GM23338 (cell line): ENCODE measurements at regions not wholly inside any gene's neighbourhood (a gene's known extent, or its start where the extent isn't known, plus 50 kb on each side); places are given as distances from the start of the nearest gene placed in this dataset.
A peak's percentile ranks its signal among the peaks of the same experiment; 100 is the strongest.

Experiments used
- ATAC-seq: fragments of 200-7000 bp; cut with Tn5 transposase; 3 replicates; pipeline ENCODE4 v1.9.1; 2020
- DNase-seq: peaks from one replicate; pipeline ENCODE4 v3.0.0-alpha.2; 2015; ENCODE audit warnings: low spot score
- H2AFZ ChIP-seq: fragments of 200-600 bp; sonication (generic); 2 replicates; pipeline ENCODE4 v1.8.0; 2016; ENCODE audit warnings: antibody characterized with exemption, mild to moderate bottlenecking, moderate library complexity
- H3F3A ChIP-seq: fragments of 200-600 bp; sonication (generic); replicated peaks from 2 replicates; pipeline ENCODE4 v1.8.0; 2017; ENCODE audit warnings: antibody characterized with exemption, mixed run types, low read depth
- H3K27ac ChIP-seq: fragments of 200-600 bp; sonication (generic); 2 replicates; pipeline ENCODE4 v1.6.1; 2016; ENCODE audit warnings: low read depth
- H3K27me3 ChIP-seq: fragments of 200-600 bp; sonication (generic); 2 replicates; pipeline ENCODE4 v1.8.0; 2016; ENCODE audit warnings: mild to moderate bottlenecking, mixed run types, moderate library complexity; ENCODE audit not compliant: insufficient read depth
- H3K36me3 ChIP-seq: fragments of 200-600 bp; sonication (generic); 2 replicates; pipeline ENCODE4 v1.8.0; 2016; ENCODE audit warnings: mild to moderate bottlenecking; ENCODE audit not compliant: insufficient read depth
- H3K4me1 ChIP-seq: fragments of 200-600 bp; sonication (generic); 2 replicates; pipeline ENCODE4 v1.8.0; 2016; ENCODE audit warnings: mild to moderate bottlenecking, moderate library complexity; ENCODE audit not compliant: insufficient read depth
- H3K4me2 ChIP-seq: fragments of 200-600 bp; sonication (generic); 2 replicates; pipeline ENCODE4 v1.7.1; 2017; ENCODE audit warnings: mixed run types
- H3K4me3 ChIP-seq: fragments of 200-600 bp; sonication (generic); 2 replicates; pipeline ENCODE4 v1.6.1; 2016; ENCODE audit warnings: mixed run types
- H3K79me2 ChIP-seq: fragments of 200-600 bp; sonication (generic); replicated peaks from 2 replicates; pipeline ENCODE4 v1.8.0; 2017; ENCODE audit warnings: mild to moderate bottlenecking; ENCODE audit not compliant: insufficient read depth
- H3K9me2 ChIP-seq: fragments of 200-600 bp; sonication (generic); 2 replicates; pipeline ENCODE4 v1.8.0; 2017; ENCODE audit not compliant: insufficient read depth
- H4K20me1 ChIP-seq: fragments of 200-600 bp; sonication (generic); replicated peaks from 2 replicates; pipeline ENCODE4 v1.8.0; 2017; ENCODE audit warnings: mild to moderate bottlenecking; ENCODE audit not compliant: insufficient read depth
- H3K27ac Mint-ChIP-seq: 2 replicates; pipeline ENCODE4 v1.8.0; 2020; ENCODE audit warnings: inconsistent platforms, mild to moderate bottlenecking, moderate library complexity, mixed read lengths
- H3K27me3 Mint-ChIP-seq: 3 replicates; pipeline ENCODE4 v1.8.0; 2022; ENCODE audit warnings: low read depth, mild to moderate bottlenecking, moderate library complexity, mixed read lengths, inconsistent platforms; ENCODE audit not compliant: insufficient read depth, poor library complexity
- H3K36me3 Mint-ChIP-seq: 3 replicates; pipeline ENCODE4 v1.8.0; 2021; ENCODE audit warnings: low read depth, mild to moderate bottlenecking, inconsistent platforms, moderate library complexity, mixed read lengths
- H3K4me1 Mint-ChIP-seq: 3 replicates; pipeline ENCODE4 v1.8.0; 2020; ENCODE audit warnings: mild to moderate bottlenecking, inconsistent platforms, mixed read lengths
- H3K4me3 Mint-ChIP-seq: 3 replicates; pipeline ENCODE4 v1.8.0; 2021; ENCODE audit warnings: moderate library complexity, mild to moderate bottlenecking, inconsistent platforms, mixed read lengths
- H3K9me3 Mint-ChIP-seq: 3 replicates; pipeline ENCODE4 v1.8.0; 2020; ENCODE audit warnings: moderate library complexity, mild to moderate bottlenecking, inconsistent platforms, mixed read lengths
- EZH2 ChIP-seq: fragments of 200-600 bp; sonication (generic); IDR thresholded peaks from one replicate; pipeline ENCODE4 v1.8.0; 2017; ENCODE audit warnings: antibody characterized with exemption, mild to moderate bottlenecking, low read depth; ENCODE audit not compliant: unreplicated experiment
- EZH2phosphoT487 ChIP-seq: fragments of 200-600 bp; sonication (generic); IDR thresholded peaks from one replicate; pipeline ENCODE4 v1.8.1; 2018; ENCODE audit warnings: antibody characterized with exemption; ENCODE audit not compliant: unreplicated experiment
- JUNB ChIP-seq: IDR thresholded peaks from one replicate; pipeline ENCODE4 v1.6.1; 2016; ENCODE audit warnings: antibody characterized with exemption; ENCODE audit not compliant: unreplicated experiment
- NANOG ChIP-seq: IDR thresholded peaks from 2 replicates; pipeline ENCODE4 v1.6.1; 2016; ENCODE audit warnings: antibody characterized with exemption, borderline replicate concordance
- POLR2AphosphoS5 ChIP-seq: IDR thresholded peaks from 2 replicates; pipeline ENCODE4 v1.6.1; 2016; ENCODE audit warnings: antibody characterized with exemption, low read depth
- ZNF114 ChIP-seq: fragments of 250-450 bp; sonication (Bioruptor Pico); IDR thresholded peaks from 2 replicates; pipeline ENCODE4 v1.5.0; 2020; ENCODE audit warnings: mild to moderate bottlenecking, moderate library complexity
- TF ChIP-seq, protein P1 (sequence below), 2 experiments: fragments of 200-600 bp in 1 of 2; sonication (generic) in 1 of 2; conservative IDR thresholded peaks; 2 replicates each; pipeline versions ENCODE4 v1.5.1 to v1.6.1; 2016 to 2017; ENCODE audit warnings: antibody characterized with exemption in 2 of 2, low read depth in 2 of 2, mild to moderate bottlenecking in 2 of 2, moderate library complexity in 1 of 2
- TF ChIP-seq, protein P2 (sequence below): IDR thresholded peaks from 2 replicates; pipeline ENCODE4 v1.6.1; 2016; ENCODE audit warnings: antibody characterized with exemption
- TF ChIP-seq, protein P3 (sequence below): fragments of 250-450 bp; sonication (Bioruptor Pico); IDR thresholded peaks from 2 replicates; pipeline ENCODE4 v1.5.0; 2020; ENCODE audit warnings: mild to moderate bottlenecking, moderate library complexity

DNA sequence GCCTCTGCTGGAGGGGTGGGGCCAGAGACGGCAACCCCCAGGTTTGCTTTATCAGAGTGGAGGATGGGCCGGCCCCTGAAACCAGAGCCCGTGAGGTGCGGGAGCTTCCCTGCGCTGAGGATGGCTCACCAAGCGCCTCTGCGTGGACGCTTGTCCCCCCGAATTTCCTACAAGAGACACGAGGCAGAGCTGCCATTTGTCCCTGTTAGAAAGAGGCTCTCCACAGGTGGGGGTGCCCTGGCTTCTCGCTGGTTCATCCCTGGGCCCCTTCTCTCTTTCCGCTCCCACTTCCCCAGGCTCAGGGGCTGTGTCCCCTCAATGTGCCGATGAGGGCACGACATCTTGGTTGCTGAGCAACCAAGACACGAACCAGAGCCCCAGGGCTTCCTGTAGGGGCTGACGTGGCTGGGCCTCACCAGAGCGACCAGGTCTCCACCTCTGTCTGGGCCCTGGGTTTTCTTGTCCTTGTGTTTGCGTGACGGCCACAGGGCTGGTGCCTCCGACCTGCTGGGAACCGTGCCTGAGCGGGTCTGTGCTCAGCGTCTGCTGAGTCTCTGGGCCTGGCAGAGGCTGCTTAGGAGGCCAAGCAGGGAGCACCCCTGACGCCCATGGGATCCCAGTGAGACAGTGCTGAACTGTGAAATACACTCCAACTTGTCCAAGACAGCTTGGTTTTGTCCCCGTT lies 119.6 kb upstream of the COL5A1 start (continued):
- TF ChIP-seq, protein P1, sequence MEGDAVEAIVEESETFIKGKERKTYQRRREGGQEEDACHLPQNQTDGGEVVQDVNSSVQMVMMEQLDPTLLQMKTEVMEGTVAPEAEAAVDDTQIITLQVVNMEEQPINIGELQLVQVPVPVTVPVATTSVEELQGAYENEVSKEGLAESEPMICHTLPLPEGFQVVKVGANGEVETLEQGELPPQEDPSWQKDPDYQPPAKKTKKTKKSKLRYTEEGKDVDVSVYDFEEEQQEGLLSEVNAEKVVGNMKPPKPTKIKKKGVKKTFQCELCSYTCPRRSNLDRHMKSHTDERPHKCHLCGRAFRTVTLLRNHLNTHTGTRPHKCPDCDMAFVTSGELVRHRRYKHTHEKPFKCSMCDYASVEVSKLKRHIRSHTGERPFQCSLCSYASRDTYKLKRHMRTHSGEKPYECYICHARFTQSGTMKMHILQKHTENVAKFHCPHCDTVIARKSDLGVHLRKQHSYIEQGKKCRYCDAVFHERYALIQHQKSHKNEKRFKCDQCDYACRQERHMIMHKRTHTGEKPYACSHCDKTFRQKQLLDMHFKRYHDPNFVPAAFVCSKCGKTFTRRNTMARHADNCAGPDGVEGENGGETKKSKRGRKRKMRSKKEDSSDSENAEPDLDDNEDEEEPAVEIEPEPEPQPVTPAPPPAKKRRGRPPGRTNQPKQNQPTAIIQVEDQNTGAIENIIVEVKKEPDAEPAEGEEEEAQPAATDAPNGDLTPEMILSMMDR (conservative IDR thresholded peaks at IDR 0.05; ENCODE audit: low read depth in 2 of 2), result no peak
- TF ChIP-seq ZNF114 (CRISPR knock-in tag), result no peak
- TF ChIP-seq NANOG, result no peak
- no peak for TF ChIP-seq JUNB
- no peak for TF ChIP-seq EZH2phosphoT487

DNA sequence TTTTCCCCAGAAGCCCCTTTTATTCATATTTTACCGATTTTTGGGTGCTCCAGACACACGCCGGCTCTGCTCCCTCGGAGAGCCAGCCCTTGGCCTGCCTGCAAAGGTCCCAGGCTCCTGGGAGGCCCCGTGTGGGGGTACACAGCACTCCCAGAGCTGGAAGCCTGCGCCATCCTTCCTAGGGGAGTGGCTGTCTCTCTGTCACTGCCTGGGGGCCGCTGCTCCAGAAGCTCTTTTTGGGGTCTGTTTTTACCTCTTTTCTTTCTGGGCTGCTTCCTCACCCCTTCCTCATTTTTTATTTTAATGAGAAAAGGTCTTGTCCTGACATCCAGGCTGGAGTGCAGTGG lies 119.1 kb upstream of the COL5A1 start:
- Histone ChIP-seq H3K36me3 (no peaks in the 10 kb centered on the region), H3K4me2 (no peak overlapping the region), H2AFZ (peak overlapping the region; percentile 88; the same call in 1 of the 2 replicates), H3K27ac (no peak overlapping the region), H4K20me1 (no peaks in the 10 kb centered on the region), H3K27me3 (no peaks in the 10 kb centered on the region), H3K4me3 (no peak overlapping the region), H3K4me1 (no peaks in the 10 kb centered on the region), H3K79me2 (no peaks in the 10 kb centered on the region), H3K9me2 (no peaks in the 10 kb centered on the region), H3F3A (no peaks in the 10 kb centered on the region)
- ATAC-seq, result no peak
- peaks cover 5% of the 10 kb centered on the region for H3K27me3 Mint-ChIP-seq
- no peak overlapping the region for H3K4me3 Mint-ChIP-seq
- no peak for DNase-seq
- H3K9me3 Mint-ChIP-seq, result peaks cover 3% of the 10 kb centered on the region; the same call in 2 of the 3 replicates
- no peak overlapping the region for H3K27ac Mint-ChIP-seq
- peaks cover 3% of the 10 kb centered on the region; the same call in 1 of the 3 replicates for H3K36me3 Mint-ChIP-seq
- 0 out of 3 replicates have a peak, but pooled peaks cover 2% of the 10 kb centered on the region for H3K4me1 Mint-ChIP-seq
- TF ChIP-seq POLR2AphosphoS5, result no peak
- TF ChIP-seq, protein P2, sequence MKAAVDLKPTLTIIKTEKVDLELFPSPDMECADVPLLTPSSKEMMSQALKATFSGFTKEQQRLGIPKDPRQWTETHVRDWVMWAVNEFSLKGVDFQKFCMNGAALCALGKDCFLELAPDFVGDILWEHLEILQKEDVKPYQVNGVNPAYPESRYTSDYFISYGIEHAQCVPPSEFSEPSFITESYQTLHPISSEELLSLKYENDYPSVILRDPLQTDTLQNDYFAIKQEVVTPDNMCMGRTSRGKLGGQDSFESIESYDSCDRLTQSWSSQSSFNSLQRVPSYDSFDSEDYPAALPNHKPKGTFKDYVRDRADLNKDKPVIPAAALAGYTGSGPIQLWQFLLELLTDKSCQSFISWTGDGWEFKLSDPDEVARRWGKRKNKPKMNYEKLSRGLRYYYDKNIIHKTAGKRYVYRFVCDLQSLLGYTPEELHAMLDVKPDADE, result no peak
- no peak for TF ChIP-seq NANOG
- TF ChIP-seq, protein P1 (conservative IDR thresholded peaks at IDR 0.05; ENCODE audit: low read depth in 2 of 2), result no peak
- TF ChIP-seq, protein P3, sequence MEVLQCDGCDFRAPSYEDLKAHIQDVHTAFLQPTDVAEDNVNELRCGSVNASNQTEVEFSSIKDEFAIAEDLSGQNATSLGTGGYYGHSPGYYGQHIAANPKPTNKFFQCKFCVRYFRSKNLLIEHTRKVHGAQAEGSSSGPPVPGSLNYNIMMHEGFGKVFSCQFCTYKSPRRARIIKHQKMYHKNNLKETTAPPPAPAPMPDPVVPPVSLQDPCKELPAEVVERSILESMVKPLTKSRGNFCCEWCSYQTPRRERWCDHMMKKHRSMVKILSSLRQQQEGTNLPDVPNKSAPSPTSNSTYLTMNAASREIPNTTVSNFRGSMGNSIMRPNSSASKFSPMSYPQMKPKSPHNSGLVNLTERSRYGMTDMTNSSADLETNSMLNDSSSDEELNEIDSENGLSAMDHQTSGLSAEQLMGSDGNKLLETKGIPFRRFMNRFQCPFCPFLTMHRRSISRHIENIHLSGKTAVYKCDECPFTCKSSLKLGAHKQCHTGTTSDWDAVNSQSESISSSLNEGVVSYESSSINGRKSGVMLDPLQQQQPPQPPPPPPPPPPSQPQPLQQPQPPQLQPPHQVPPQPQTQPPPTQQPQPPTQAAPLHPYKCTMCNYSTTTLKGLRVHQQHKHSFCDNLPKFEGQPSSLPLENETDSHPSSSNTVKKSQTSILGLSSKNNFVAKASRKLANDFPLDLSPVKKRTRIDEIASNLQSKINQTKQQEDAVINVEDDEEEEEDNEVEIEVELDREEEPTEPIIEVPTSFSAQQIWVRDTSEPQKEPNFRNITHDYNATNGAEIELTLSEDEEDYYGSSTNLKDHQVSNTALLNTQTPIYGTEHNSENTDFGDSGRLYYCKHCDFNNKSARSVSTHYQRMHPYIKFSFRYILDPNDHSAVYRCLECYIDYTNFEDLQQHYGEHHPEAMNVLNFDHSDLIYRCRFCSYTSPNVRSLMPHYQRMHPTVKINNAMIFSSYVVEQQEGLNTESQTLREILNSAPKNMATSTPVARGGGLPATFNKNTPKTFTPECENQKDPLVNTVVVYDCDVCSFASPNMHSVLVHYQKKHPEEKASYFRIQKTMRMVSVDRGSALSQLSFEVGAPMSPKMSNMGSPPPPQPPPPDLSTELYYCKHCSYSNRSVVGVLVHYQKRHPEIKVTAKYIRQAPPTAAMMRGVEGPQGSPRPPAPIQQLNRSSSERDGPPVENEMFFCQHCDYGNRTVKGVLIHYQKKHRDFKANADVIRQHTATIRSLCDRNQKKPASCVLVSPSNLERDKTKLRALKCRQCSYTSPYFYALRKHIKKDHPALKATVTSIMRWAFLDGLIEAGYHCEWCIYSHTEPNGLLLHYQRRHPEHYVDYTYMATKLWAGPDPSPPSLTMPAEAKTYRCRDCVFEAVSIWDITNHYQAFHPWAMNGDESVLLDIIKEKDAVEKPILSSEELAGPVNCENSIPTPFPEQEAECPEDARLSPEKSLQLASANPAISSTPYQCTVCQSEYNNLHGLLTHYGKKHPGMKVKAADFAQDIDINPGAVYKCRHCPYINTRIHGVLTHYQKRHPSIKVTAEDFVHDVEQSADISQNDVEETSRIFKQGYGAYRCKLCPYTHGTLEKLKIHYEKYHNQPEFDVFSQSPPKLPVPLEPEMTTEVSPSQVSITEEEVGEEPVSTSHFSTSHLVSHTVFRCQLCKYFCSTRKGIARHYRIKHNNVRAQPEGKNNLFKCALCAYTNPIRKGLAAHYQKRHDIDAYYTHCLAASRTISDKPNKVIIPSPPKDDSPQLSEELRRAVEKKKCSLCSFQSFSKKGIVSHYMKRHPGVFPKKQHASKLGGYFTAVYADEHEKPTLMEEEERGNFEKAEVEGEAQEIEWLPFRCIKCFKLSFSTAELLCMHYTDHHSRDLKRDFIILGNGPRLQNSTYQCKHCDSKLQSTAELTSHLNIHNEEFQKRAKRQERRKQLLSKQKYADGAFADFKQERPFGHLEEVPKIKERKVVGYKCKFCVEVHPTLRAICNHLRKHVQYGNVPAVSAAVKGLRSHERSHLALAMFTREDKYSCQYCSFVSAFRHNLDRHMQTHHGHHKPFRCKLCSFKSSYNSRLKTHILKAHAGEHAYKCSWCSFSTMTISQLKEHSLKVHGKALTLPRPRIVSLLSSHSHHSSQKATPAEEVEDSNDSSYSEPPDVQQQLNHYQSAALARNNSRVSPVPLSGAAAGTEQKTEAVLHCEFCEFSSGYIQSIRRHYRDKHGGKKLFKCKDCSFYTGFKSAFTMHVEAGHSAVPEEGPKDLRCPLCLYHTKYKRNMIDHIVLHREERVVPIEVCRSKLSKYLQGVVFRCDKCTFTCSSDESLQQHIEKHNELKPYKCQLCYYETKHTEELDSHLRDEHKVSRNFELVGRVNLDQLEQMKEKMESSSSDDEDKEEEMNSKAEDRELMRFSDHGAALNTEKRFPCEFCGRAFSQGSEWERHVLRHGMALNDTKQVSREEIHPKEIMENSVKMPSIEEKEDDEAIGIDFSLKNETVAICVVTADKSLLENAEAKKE, result no peak
- TF ChIP-seq ZNF114 (CRISPR knock-in tag), result no peak
- no peak for TF ChIP-seq EZH2
